ENCODE measurements at regions not wholly inside any gene's neighbourhood (a gene's known extent, or its start where the extent isn't known, plus 50 kb on each side); places are given as distances from the start of the nearest gene placed in this dataset.

DNA sequence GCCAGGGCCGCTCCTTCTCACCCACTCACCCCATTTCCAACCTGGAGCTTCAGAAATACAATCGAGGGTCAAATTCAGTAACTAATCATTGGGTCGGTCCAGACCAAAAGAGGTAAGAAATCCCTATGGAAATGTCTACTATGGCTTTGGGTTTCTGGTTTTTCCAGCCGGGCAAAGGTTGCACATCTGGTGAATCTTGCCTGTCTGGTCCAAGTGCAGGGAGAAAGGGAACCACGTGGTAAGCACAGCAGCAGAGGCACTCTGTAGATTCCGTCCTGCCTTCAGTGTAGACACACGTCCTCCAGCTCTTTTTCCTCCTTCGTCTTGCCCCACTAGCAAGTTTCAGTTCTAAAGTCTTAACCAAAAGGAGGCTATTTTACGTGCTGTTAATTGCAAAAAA lies 218.0 kb upstream of the JADE1 start:
- no peak overlapping the region for H3K9ac ChIP-seq (ENCODE audit: low read depth, low read length)
- H3K36me3 ChIP-seq (ENCODE audit: insufficient read depth, low read length): no peaks in the 10 kb centered on the region
- peaks cover 8% of the 10 kb centered on the region; the same call in 1 of the 2 replicates for H3K4me1 ChIP-seq (ENCODE audit: insufficient read depth, low read length)
- peaks cover 11% of the 10 kb centered on the region for H3K9me3 ChIP-seq (ENCODE audit: control insufficient read depth, insufficient read depth, low read length)

DNA sequence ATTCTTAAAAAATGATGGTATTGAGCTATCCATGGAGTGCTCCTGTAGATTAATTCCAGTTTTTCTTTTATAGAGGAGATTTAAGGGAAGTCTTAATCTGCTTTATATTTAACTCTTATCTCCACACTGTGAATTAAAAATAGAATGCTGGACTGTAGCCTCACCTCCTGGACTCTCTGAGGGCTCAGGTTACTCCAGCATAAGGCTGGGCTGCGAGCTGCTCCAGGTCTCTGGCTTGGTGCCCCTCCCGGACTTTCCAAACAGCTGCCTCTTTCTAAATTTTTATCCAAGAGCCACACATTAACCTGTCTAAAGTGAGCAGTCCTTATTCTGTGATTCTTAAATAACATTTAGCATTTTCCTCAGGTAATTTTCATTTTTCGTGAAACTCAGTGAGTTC lies 218.7 kb upstream of the JADE1 start:
- Histone ChIP-seq H3K9me3 (ENCODE audit: control insufficient read depth, insufficient read depth, low read length) (peaks cover 11% of the 10 kb centered on the region), H3K36me3 (ENCODE audit: insufficient read depth, low read length) (no peaks in the 10 kb centered on the region), H3K4me1 (ENCODE audit: insufficient read depth, low read length) (peaks cover 8% of the 10 kb centered on the region; the same call in 1 of the 2 replicates), H3K9ac (ENCODE audit: low read depth, low read length) (no peak overlapping the region)

DNA sequence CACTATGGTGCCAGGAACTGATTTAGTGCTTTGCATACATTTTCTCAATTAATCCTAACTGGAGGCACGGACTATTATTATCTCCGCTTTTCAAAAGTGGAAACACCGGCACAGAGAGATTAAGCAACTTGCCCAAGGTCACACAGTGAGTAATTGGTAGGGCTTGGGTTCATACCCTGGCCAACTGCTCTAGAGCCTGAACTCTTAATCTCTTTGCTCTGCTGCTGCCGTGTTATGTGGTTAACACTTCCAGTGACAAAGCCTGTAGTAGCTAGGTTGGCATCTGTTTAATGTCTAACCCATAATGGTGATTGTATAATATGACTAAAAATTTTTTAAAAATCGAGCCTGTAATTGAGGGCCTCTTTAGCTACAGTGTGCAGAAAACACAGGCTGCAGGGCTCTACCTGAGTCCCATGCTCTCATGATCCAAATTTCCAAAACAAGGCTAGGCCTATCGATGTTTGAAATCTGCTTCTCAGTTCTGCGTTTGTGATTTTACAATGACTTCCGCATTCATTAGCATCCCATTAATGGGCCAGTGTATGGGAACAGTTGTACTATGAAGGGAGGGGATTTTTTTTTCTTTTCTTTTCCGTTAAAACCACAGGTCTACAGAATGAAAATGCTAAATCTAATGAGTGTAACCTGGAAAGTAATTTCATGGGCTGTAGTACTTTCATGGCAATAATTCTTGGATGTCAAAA lies 219.3 kb upstream of the JADE1 start:
- Histone ChIP-seq H3K4me1 (ENCODE audit: insufficient read depth, low read length) (peaks cover 8% of the 10 kb centered on the region; the same call in 1 of the 2 replicates), H3K9me3 (ENCODE audit: control insufficient read depth, insufficient read depth, low read length) (peaks cover 11% of the 10 kb centered on the region), H3K9ac (ENCODE audit: low read depth, low read length) (no peak overlapping the region), H3K36me3 (ENCODE audit: insufficient read depth, low read length) (no peaks in the 10 kb centered on the region)

DNA sequence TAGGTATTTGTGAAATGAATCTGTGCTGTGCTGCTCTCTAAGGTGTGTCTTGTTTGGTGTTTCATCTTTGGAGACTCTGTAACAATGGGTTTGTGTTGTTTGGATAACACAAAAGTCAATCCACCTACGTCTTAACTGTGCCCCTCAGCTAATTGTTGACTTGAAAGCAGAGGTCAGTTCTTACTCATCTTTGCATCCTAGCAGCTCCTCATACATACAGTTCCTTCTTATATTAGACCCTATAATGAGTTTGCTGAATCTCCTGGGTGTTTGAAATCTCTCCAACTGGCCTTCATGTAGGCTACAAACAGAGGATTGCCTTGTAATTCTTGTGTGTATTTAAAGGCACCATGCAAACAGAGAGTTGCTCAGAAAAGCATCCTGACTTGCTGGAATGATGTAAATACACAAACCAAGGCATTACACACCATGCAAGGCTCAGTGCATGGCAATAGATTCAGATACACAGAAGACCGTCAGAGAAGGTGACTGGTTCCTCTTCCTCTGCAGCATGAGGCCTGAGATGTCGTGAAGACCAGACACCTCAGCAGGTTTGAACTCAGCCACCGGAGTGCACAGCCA lies 220.0 kb upstream of the JADE1 start:
- H3K36me3 ChIP-seq (ENCODE audit: insufficient read depth, low read length): no peaks in the 10 kb centered on the region
- H3K9me3 ChIP-seq (ENCODE audit: control insufficient read depth, insufficient read depth, low read length): peaks cover 9% of the 10 kb centered on the region
- H3K4me1 ChIP-seq (ENCODE audit: insufficient read depth, low read length): peaks cover 10% of the 10 kb centered on the region
- H3K9ac ChIP-seq (ENCODE audit: low read depth, low read length): no peak overlapping the region

DNA sequence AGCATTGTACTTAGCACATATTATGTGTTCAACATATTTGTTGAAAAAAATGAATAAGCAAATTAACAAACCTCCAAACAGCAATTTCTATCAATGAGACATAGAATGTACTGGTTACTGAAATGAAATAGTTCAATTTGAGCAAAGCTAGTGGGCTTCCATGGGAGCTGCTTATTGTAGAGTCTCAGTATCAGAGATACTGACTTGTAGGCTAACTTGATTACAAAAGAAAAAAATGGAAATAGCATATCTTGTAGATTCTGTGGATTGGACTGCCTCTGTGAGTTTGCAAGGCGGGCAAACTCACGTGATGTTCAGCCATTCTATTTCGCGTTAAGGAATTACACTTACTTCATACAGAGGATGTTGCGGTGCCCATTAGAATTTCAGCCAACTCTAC lies 222.1 kb upstream of the JADE1 start:
- Histone ChIP-seq H3K4me1 (ENCODE audit: insufficient read depth, low read length) (peaks cover 16% of the 10 kb centered on the region), H3K9me3 (ENCODE audit: control insufficient read depth, insufficient read depth, low read length) (0 out of 2 replicates have a peak, but pooled peaks cover 3% of the 10 kb centered on the region), H3K9ac (ENCODE audit: low read depth, low read length) (no peak overlapping the region), H3K36me3 (ENCODE audit: insufficient read depth, low read length) (no peaks in the 10 kb centered on the region)

DNA sequence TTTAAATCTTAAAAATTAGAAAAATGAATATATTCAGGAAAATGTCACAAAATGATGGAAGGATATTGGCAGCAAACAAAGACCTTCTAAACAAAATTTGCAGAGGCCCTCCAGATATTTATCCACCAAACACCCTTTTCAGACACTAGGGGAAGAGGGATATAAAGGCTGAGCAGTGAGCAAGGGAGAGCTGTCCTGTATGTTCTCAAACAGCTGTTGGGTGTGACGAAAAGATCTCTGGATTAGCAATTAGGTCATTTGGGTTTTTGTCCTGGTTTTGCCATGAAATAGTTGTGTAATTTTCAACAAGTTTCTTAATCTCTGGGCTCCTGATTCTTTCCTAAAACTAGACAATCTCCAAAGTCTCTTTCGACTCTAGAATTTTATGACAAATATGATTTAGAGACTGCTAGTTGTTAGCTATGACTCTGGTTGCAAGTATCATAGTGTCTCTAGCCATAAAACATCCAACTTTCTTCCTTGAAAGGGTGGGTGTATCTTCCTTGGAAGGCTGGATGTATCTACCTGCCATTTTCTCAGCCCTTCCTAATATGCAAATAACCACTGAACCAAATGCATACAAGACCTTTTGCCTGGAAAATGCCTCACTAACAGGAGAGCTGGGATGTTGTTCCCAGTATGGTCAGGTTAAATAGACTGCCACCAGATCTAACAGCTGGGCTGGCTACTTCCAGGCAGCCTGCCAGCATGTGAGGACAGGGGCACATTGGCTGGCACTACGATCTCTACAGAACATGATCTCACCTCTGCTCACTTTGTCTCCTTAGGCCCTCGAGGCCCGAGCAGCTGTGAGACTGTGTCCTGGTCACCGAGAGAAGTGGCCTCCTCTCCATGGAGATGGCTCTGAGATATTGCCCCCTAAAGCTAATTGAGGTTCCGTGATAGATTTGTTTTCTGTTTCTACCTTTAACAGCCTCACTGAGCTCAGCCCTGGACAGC lies 225.5 kb upstream of the JADE1 start:
- H3K9ac ChIP-seq (ENCODE audit: low read depth, low read length): no peak overlapping the region
- H3K36me3 ChIP-seq (ENCODE audit: insufficient read depth, low read length): no peaks in the 10 kb centered on the region
- H3K9me3 ChIP-seq (ENCODE audit: control insufficient read depth, insufficient read depth, low read length): no peaks in the 10 kb centered on the region
- H3K4me1 ChIP-seq (ENCODE audit: insufficient read depth, low read length): peaks cover 7% of the 10 kb centered on the region

DNA sequence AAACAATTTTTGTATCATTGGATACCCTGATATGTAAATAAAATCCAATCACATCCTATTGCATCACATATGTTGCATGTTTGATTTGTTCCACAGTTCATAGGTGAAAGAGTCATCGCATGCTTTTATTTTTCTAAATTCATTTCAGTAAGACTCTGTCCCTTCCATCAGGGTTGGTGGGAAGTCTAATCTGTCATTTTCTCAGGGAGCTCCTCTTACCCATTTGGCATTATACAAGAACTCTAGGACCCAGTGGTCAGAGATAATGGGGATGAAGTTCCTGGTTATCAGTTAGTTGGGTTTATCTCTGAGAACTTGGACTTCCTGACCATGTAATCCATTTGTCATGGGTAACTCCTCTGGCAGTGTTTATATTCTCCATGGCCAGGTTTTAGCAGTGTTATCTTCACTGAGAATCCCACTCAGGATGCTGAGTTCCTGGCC lies 227.1 kb upstream of the JADE1 start:
- no peak overlapping the region for H3K9ac ChIP-seq (ENCODE audit: low read depth, low read length)

DNA sequence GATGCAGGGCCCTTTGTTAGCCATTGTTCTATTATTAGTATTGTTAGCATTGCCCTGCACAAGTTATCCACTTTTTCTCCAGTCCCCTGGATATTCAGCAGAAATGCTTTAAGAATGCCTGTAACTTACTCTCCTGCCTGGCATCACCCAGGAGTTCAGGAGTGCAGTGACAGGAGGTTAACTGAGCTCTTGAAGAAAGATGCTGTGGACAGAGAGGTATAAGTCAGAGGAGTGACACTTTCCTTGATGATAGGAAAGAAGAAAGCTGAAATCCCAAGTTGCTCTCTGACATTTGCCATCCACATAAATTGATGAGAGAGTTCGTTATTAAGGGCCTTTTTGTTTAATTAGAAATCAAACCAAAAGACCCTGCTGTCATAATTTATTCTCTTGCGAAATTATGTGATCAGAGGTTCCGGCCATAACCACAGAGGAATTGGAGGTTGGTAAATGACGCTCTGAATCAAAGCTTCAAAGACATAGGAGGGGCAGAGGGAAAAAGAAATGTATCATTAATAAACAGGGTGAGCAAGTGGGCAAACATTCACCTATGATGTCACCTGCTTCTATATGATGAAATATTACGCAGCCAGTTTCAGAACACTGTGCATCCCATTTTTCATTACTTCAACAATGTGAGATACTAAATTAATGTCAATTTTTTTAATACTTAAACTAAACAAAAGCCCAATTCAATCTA lies 230.2 kb upstream of the JADE1 start:
- H3K4me1 ChIP-seq (ENCODE audit: insufficient read depth, low read length): peaks cover 5% of the 10 kb centered on the region

More for the DNA sequence above, 227.1 kb upstream of the JADE1 start:
- peaks cover 7% of the 10 kb centered on the region for H3K4me1 ChIP-seq (ENCODE audit: insufficient read depth, low read length)
- H3K36me3 ChIP-seq (ENCODE audit: insufficient read depth, low read length): no peaks in the 10 kb centered on the region
- no peaks in the 10 kb centered on the region for H3K9me3 ChIP-seq (ENCODE audit: control insufficient read depth, insufficient read depth, low read length)

DNA sequence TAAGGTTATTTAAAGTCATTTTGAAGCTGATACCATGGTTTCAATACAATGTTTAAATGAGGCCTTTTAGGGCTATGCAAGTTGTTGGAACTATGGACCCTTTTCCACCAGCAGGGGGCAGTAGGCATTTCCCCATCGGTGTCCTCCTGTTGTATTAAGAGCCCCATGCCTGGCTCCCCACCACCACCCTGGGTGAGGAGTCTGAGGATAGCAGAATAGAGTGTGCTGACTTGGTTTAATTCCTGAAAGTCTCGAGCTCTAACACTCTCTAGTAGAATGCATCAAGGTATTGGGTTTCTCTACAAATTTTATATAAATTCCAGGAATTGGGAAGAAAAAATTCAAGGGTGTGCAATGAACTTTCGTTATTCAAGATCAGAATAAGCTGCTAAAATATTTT lies 234.8 kb upstream of the JADE1 start:
- H3K9ac ChIP-seq (ENCODE audit: low read depth, low read length): no peak overlapping the region
- no peaks in the 10 kb centered on the region; the same call in 1 of the 2 replicates for H3K9me3 ChIP-seq (ENCODE audit: control insufficient read depth, insufficient read depth, low read length)
- peaks cover 15% of the 10 kb centered on the region for H3K4me1 ChIP-seq (ENCODE audit: insufficient read depth, low read length)
- H3K36me3 ChIP-seq (ENCODE audit: insufficient read depth, low read length): no peaks in the 10 kb centered on the region

More for the DNA sequence above, 230.2 kb upstream of the JADE1 start:
- Histone ChIP-seq H3K9me3 (ENCODE audit: control insufficient read depth, insufficient read depth, low read length) (no peaks in the 10 kb centered on the region; the same call in 1 of the 2 replicates), H3K9ac (ENCODE audit: low read depth, low read length) (no peak overlapping the region), H3K36me3 (ENCODE audit: insufficient read depth, low read length) (no peaks in the 10 kb centered on the region)

DNA sequence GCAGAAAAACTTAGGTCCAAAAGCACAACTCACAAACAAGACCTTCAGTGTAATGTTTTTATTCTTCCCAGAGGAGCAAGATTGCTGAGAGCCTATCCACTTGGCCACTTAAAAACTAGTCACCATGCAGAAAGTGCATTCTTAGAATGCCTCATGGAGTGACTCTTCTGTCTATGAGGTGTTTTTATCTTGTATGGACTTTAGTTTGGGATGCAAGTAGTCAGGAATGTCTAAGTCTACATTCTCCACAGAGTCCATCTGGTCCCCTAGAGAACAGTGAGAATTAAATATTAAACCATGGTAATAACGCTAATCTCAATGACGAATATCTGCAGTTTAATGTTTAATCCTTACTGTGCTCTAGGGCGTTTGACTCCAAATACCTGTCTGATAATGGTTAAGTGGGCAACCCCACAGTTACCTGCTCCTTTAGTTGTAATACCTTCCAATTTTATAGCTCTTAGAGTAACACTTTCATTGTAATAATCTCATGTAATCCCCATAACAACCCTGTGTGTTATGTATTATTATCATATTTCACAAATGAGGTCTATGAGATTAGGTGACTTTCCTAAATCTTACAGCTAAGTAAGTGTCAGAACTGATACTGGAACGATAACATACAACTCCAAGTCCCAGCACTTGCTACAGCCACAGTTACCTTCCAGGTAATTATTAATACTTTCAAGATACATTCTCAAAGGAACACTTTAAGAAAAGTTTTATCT lies 235.6 kb upstream of the JADE1 start:
- H3K4me1 ChIP-seq (ENCODE audit: insufficient read depth, low read length): peaks cover 19% of the 10 kb centered on the region
- no peaks in the 10 kb centered on the region; the same call in 1 of the 2 replicates for H3K9me3 ChIP-seq (ENCODE audit: control insufficient read depth, insufficient read depth, low read length)
- no peak overlapping the region for H3K9ac ChIP-seq (ENCODE audit: low read depth, low read length)
- H3K36me3 ChIP-seq (ENCODE audit: insufficient read depth, low read length): no peaks in the 10 kb centered on the region

DNA sequence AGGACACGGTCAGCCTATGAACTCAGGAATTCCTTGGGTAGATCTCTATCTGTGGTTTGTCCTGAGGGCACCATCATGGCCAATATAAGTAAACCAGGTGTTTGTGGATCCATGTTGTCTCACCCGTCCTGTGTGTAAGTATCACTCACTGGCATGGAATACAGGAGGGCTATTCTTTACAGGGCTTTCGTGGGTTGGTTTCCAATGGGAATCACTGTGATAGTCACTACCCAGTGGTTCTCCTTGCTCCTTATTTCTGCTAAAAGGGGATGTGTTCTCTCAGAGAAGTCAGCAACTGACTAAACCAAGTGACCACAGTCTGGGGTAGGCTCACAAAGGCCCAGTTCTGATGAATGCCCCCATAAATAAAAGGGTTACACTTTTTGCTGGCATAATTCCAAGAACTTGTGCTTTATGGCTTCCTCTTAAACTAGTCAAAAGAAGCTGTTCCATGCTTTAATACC lies 236.7 kb upstream of the JADE1 start:
- H3K36me3 ChIP-seq (ENCODE audit: insufficient read depth, low read length): no peaks in the 10 kb centered on the region
- peaks cover 21% of the 10 kb centered on the region for H3K4me1 ChIP-seq (ENCODE audit: insufficient read depth, low read length)
- H3K9me3 ChIP-seq (ENCODE audit: control insufficient read depth, insufficient read depth, low read length): no peaks in the 10 kb centered on the region; the same call in 1 of the 2 replicates

DNA sequence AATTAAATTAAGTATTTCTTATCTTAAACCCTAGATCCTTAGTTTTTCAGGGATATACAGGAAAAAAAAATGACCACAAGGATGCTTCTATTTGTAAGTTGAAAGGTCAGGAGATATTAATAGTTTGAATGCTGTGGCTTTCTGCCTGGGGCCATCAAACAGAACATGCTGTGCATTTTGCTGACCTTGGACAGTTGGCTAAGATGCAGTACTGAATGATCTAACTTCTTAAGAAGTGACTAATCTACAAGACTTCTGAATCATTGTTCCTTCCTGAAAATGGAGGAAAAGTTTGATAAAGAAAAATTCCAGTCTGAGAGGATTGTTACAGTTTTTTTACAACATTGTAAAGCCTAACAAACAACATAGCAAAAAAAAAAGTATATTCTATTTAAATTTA lies 237.8 kb upstream of the JADE1 start:
- Histone ChIP-seq H3K36me3 (ENCODE audit: insufficient read depth, low read length) (no peaks in the 10 kb centered on the region), H3K4me1 (ENCODE audit: insufficient read depth, low read length) (peaks cover 21% of the 10 kb centered on the region), H3K9me3 (ENCODE audit: control insufficient read depth, insufficient read depth, low read length) (no peaks in the 10 kb centered on the region), H3K9ac (ENCODE audit: low read depth, low read length) (no peak overlapping the region)

More for the DNA sequence above, 236.7 kb upstream of the JADE1 start:
- no peak overlapping the region for H3K9ac ChIP-seq (ENCODE audit: low read depth, low read length)

DNA sequence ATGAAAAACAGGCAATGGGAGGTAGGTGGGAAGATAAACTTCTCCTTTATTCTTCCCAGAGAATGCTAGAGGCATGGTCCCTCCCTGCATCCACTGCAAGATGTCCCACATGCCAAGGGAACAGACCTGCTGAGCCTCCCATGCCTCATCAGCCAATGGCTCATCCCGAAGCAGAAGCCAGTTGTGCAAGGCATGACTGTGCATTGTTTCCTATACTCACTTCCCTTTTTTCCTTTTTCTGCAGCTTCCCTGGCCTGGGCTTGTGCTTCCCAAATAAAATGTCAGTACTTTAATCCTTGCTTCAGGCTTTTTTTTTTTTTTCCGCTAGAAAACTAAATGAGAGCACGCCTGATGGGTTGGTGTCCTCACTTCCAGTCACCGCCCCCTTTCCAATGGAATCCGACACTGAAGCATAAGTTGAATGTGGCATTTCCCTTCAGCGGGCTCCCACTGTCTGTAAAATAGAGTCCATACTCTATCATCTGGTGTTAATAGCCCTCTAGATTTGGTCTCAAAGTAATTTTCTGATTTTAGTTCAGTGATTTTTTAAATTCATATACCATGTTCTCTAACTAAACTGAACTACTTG lies 239.0 kb upstream of the JADE1 start:
- Histone ChIP-seq H3K36me3 (ENCODE audit: insufficient read depth, low read length) (no peaks in the 10 kb centered on the region), H3K4me1 (ENCODE audit: insufficient read depth, low read length) (peaks cover 21% of the 10 kb centered on the region), H3K9ac (ENCODE audit: low read depth, low read length) (no peak overlapping the region), H3K9me3 (ENCODE audit: control insufficient read depth, insufficient read depth, low read length) (no peaks in the 10 kb centered on the region)
